H1 (cell line): ENCODE measurements at regions not wholly inside any gene's neighbourhood (a gene's known extent, or its start where the extent isn't known, plus 50 kb on each side); places are given as distances from the start of the nearest gene placed in this dataset.

Experiments
- CTCF ChIA-PET: fragments of 300-600 bp; sonication (Branson Sonifier 250); formaldehyde crosslinking; loops from one replicate; lab custom pipeline; 2021; ENCODE audit not compliant: partially characterized antibody; lab: Charles Lee
- POLR2A ChIA-PET: fragments of 300-600 bp; sonication (Branson Sonifier 250); formaldehyde crosslinking; loops from one replicate; lab custom pipeline; 2021; ENCODE audit warnings: inconsistent platforms; ENCODE audit not compliant: partially characterized antibody; lab: Charles Lee
- DNase-seq, 2 experiments: peaks; one replicate each; pipeline versions ENCODE4 v3.0.0 to v3.0.0-alpha.2; 2010 to 2022; ENCODE audit warnings: low spot score in 2 of 2, low read depth in 1 of 2, mixed read lengths in 1 of 2
- FAIRE-seq: peaks from 2 replicates; lab custom pipeline; 2011; peaks lifted over from hg19 to GRCh38; lab: Jason Lieb, UNC
- H2AFZ ChIP-seq: 2 replicates; pipeline ENCODE4 v1.8.1; 2012; ENCODE audit warnings: low read length, inconsistent platforms
- H2AK5ac ChIP-seq: 2 replicates; pipeline ENCODE4 v1.6.1; 2013; ENCODE audit warnings: low read depth, low read length
- H2BK120ac ChIP-seq: replicated peaks from 2 replicates; pipeline ENCODE3; 2013; ENCODE audit warnings: low read depth, low read length, inconsistent platforms
- H2BK12ac ChIP-seq: 2 replicates; pipeline ENCODE4 v1.6.1; 2013; ENCODE audit warnings: low read depth, low read length
- H2BK15ac ChIP-seq: 2 replicates; pipeline ENCODE4 v1.6.1; 2013; ENCODE audit warnings: low read length
- H2BK20ac ChIP-seq: 2 replicates; pipeline ENCODE4 v1.6.1; 2013; ENCODE audit warnings: low read length
- H2BK5ac ChIP-seq: 2 replicates; pipeline ENCODE4 v1.6.1; 2013; ENCODE audit warnings: low read depth, low read length
- H3K14ac ChIP-seq: 2 replicates; pipeline ENCODE4 v1.6.1; 2013; ENCODE audit warnings: inconsistent platforms; ENCODE audit not compliant: insufficient read length
- H3K18ac ChIP-seq: 2 replicates; pipeline ENCODE4 v1.6.1; 2013; ENCODE audit warnings: low read length; ENCODE audit errors: extremely low read depth
- H3K23ac ChIP-seq: 2 replicates; pipeline ENCODE4 v1.6.1; 2013; ENCODE audit warnings: inconsistent platforms; ENCODE audit not compliant: insufficient read length
- H3K23me2 ChIP-seq: 2 replicates; pipeline ENCODE4 v1.6.1; 2013; ENCODE audit warnings: low read depth, low read length
- H3K27ac ChIP-seq: 2 replicates; pipeline ENCODE4 v1.6.1; 2011; ENCODE audit warnings: low read depth, low read length, inconsistent platforms
- H3K27me3 ChIP-seq, 4 experiments: replicated peaks in 1 of 4; 1 replicate in 1 of 4; 2 replicates in 3 of 4; pipeline versions ENCODE4 v1.6.1 to v1.8.1; 2011 to 2013; ENCODE audit warnings: low read length in 3 of 4, mild to moderate bottlenecking in 3 of 4, inconsistent platforms in 2 of 4, mixed read lengths in 2 of 4, moderate library complexity in 1 of 4; ENCODE audit not compliant: control insufficient read depth in 3 of 4, insufficient read depth in 3 of 4; ENCODE audit errors: extremely low read depth in 1 of 4
- H3K36me3 ChIP-seq, 4 experiments: 2 replicates each; pipeline versions ENCODE4 v1.6.1 to v1.8.1; 2011 to 2013; ENCODE audit warnings: mild to moderate bottlenecking in 4 of 4, low read length in 3 of 4, moderate library complexity in 2 of 4, control low read depth in 1 of 4, inconsistent platforms in 1 of 4; ENCODE audit not compliant: insufficient read depth in 4 of 4, control insufficient read depth in 2 of 4
- H3K4ac ChIP-seq: replicated peaks from 2 replicates; pipeline ENCODE3; 2013; ENCODE audit warnings: low read length, low read depth, mixed read lengths, inconsistent platforms; ENCODE audit not compliant: insufficient read length
- H3K4me1 ChIP-seq, 4 experiments: replicated peaks in 1 of 4; 1 replicate in 1 of 4; 2 replicates in 3 of 4; pipeline versions ENCODE4 v1.6.1 to v1.8.1; 2011 to 2013; ENCODE audit warnings: low read length in 3 of 4, inconsistent platforms in 2 of 4, mixed read lengths in 1 of 4; ENCODE audit not compliant: insufficient read depth in 4 of 4, control insufficient read depth in 3 of 4
- H3K4me2 ChIP-seq, 2 experiments: 2 replicates each; pipeline versions ENCODE4 v1.6.1 to v1.8.1; 2011 to 2013; ENCODE audit warnings: low read depth in 2 of 2, low read length in 2 of 2, control low read depth in 1 of 2, inconsistent platforms in 1 of 2, mild to moderate bottlenecking in 1 of 2; ENCODE audit not compliant: insufficient read depth in 1 of 2
- H3K4me3 ChIP-seq, 4 experiments: fragments of 200-600, 300-600 bp in 1 of 4; sonication (generic), shearing (Covaris generic), sonication (Bioruptor Twin) in 1 of 4; 2 replicates each; pipeline versions ENCODE4 v1.5.1 to v1.8.1; 2011 to 2016; ENCODE audit warnings: low read length in 4 of 4, low read depth in 3 of 4, control low read depth in 2 of 4, inconsistent platforms in 2 of 4, mild to moderate bottlenecking in 2 of 4, mixed read lengths in 1 of 4, moderate library complexity in 1 of 4; ENCODE audit not compliant: insufficient read depth in 2 of 4; ENCODE audit errors: extremely low read depth in 1 of 4
- H3K56ac ChIP-seq: replicated peaks from 2 replicates; pipeline ENCODE3; 2013; ENCODE audit warnings: low read depth, mild to moderate bottlenecking, mixed read lengths, low read length, inconsistent platforms; ENCODE audit not compliant: insufficient read length
- H3K79me1 ChIP-seq: 2 replicates; pipeline ENCODE4 v1.6.1; 2013; ENCODE audit warnings: low read depth, low read length, control low read depth
- H3K79me2 ChIP-seq, 2 experiments: 2 replicates each; pipeline versions ENCODE4 v1.6.1 to v1.8.1; 2012 to 2013; ENCODE audit warnings: low read length in 2 of 2, mild to moderate bottlenecking in 2 of 2, inconsistent platforms in 1 of 2; ENCODE audit not compliant: insufficient read depth in 2 of 2, control insufficient read depth in 1 of 2
- H3K9ac ChIP-seq, 4 experiments: replicated peaks in 1 of 4; 1 replicate in 1 of 4; 2 replicates in 3 of 4; pipeline versions ENCODE4 v1.6.1 to v1.8.1; 2011 to 2013; ENCODE audit warnings: low read depth in 3 of 4, low read length in 3 of 4, control low read depth in 2 of 4, mild to moderate bottlenecking in 2 of 4, moderate library complexity in 2 of 4, inconsistent platforms in 1 of 4; ENCODE audit errors: extremely low read depth in 1 of 4
- H3K9me3 ChIP-seq, 2 experiments: 2 replicates each; pipeline versions ENCODE4 v1.6.1 to v1.8.1; 2012 to 2013; ENCODE audit warnings: mild to moderate bottlenecking in 2 of 2, moderate library complexity in 2 of 2, control low read depth in 1 of 2, inconsistent platforms in 1 of 2, low read depth in 1 of 2, low read length in 1 of 2, mixed read lengths in 1 of 2; ENCODE audit not compliant: insufficient read depth in 2 of 2
- H4K20me1 ChIP-seq, 2 experiments: replicated peaks in 1 of 2; 2 replicates each; pipeline versions ENCODE3 to v1.8.1; 2011 to 2013; ENCODE audit warnings: inconsistent platforms in 2 of 2, low read length in 2 of 2, mild to moderate bottlenecking in 1 of 2; ENCODE audit not compliant: insufficient read depth in 2 of 2, control insufficient read depth in 1 of 2
- H4K5ac ChIP-seq: 2 replicates; pipeline ENCODE4 v1.6.1; 2013; ENCODE audit warnings: low read length, low read depth, mixed read lengths, inconsistent platforms; ENCODE audit not compliant: insufficient read length
- H4K8ac ChIP-seq: 2 replicates; pipeline ENCODE4 v1.8.0; 2013; ENCODE audit warnings: mild to moderate bottlenecking, moderate library complexity, low read length, inconsistent platforms; ENCODE audit not compliant: insufficient read depth; ENCODE audit errors: extremely low read depth
- H4K91ac ChIP-seq: replicated peaks from 2 replicates; pipeline ENCODE3; 2013; ENCODE audit warnings: low read length, mixed read lengths, inconsistent platforms; ENCODE audit not compliant: insufficient read length
- ASH2L ChIP-seq: fragments of 200-600, 300-600 bp; sonication (generic); IDR thresholded peaks from one replicate; pipeline ENCODE4 v1.7.1; 2017; ENCODE audit warnings: low read length
- BRCA1 ChIP-seq: IDR thresholded peaks from 2 replicates; pipeline ENCODE4 v1.6.1; 2012; ENCODE audit warnings: low read depth, low read length, improper control_type of control experiment
- CBX8 ChIP-seq: fragments of 300-800, 300-1000 bp; sonication (generic); IDR thresholded peaks from 2 replicates; pipeline ENCODE4 v1.7.1; 2016; ENCODE audit warnings: low read depth, low read length, borderline replicate concordance
- CTBP2 ChIP-seq: IDR thresholded peaks from 2 replicates; pipeline ENCODE4 v1.7.0; 2011; ENCODE audit warnings: borderline replicate concordance, mild to moderate bottlenecking, moderate library complexity, mixed read lengths, low read length; ENCODE audit not compliant: insufficient read depth, insufficient read length
- EGR1 ChIP-seq: IDR thresholded peaks from 2 replicates; pipeline ENCODE4 v1.6.1; 2011; ENCODE audit warnings: low read depth, low read length, borderline replicate concordance
- EZH2 ChIP-seq: fragments of 200-600 bp; sonication (generic); IDR thresholded peaks from 2 replicates; pipeline ENCODE4 v1.7.1; 2012; ENCODE audit warnings: low read depth, mild to moderate bottlenecking, moderate library complexity, low read length, inconsistent platforms; ENCODE audit not compliant: severe bottlenecking
- GABPA ChIP-seq: IDR thresholded peaks from 2 replicates; pipeline ENCODE4 v1.6.1; 2011; ENCODE audit warnings: mild to moderate bottlenecking, low read length, moderate library complexity, borderline replicate concordance; ENCODE audit not compliant: insufficient read depth
- KDM5A ChIP-seq: fragments of 200-600 bp; IDR thresholded peaks from 2 replicates; pipeline ENCODE4 v1.7.1; 2012; ENCODE audit warnings: mild to moderate bottlenecking, low read length, inconsistent platforms, mixed read lengths
- POLR2AphosphoS5 ChIP-seq: IDR thresholded peaks from 2 replicates; pipeline ENCODE4 v1.6.1; 2011; ENCODE audit warnings: low read depth, low read length
- SAP30 ChIP-seq: fragments of 300-600 bp; sonication (generic); IDR thresholded peaks from 2 replicates; pipeline ENCODE4 v1.7.1; 2012; ENCODE audit warnings: low read length, moderate library complexity, mild to moderate bottlenecking, inconsistent platforms; ENCODE audit not compliant: insufficient read depth, insufficient replicate concordance
- SP4 ChIP-seq: IDR thresholded peaks from 2 replicates; pipeline ENCODE4 v1.6.1; 2012; ENCODE audit warnings: low read length, inconsistent platforms
- TCF12 ChIP-seq: IDR thresholded peaks from 2 replicates; pipeline ENCODE4 v1.6.1; 2011; ENCODE audit warnings: low read depth, mild to moderate bottlenecking, low read length
- YY1 ChIP-seq: IDR thresholded peaks from 2 replicates; pipeline ENCODE4 v1.6.1; 2011; ENCODE audit warnings: low read depth, mild to moderate bottlenecking, low read length
- WGBS, 2 experiments: shearing (Covaris generic) in 1 of 2; methylation state at CpG; one replicate each; pipeline versions ENCODE4 v1.1.6 to v1.1.7; 2013 to 2015; ENCODE audit warnings: low lambda C conversion rate in 2 of 2, mixed read lengths in 2 of 2, inconsistent platforms in 1 of 2, low coverage in 1 of 2, missing lambda C conversion rate in 1 of 2; ENCODE audit not compliant: insufficient replicate concordance in 2 of 2, insufficient coverage in 1 of 2, insufficient read length in 1 of 2; ENCODE audit errors: extremely low coverage in 1 of 2, missing lambda C conversion rate in 1 of 2; 5-methylcytosine and 5-hydroxymethylcytosine counted together
- TF ChIP-seq, protein P1 (sequence below): IDR thresholded peaks from 2 replicates; pipeline ENCODE4 v1.6.1; 2012; ENCODE audit warnings: low read length, inconsistent platforms

- Histone ChIP-seq H3K9me3 (no peaks in the 10 kb centered on the region), H3K4me2 (no peak overlapping the region), H2BK20ac (no peak overlapping the region), H3K9ac (no peak overlapping the region), H4K8ac (no peak overlapping the region), H3K4me1 (peaks cover 0 to 5% (median 3%) of the 10 kb centered on the region in 4 experiments; a peak in 4 of 7 replicates), H2BK15ac (no peak overlapping the region), H3K27me3 (no peaks in the 10 kb centered on the region), H3K23ac (no peak overlapping the region), H3K4me3 (no peak overlapping the region), H4K91ac (no peak overlapping the region), H4K5ac (no peak overlapping the region), H4K20me1 (no peaks in the 10 kb centered on the region), H3K18ac (no peak overlapping the region), H2BK120ac (no peak overlapping the region), H3K56ac (no peak overlapping the region), H3K4ac (no peak overlapping the region), H2AK5ac (no peak overlapping the region), H3K36me3 (no peaks in the 10 kb centered on the region), H2AFZ (no peak overlapping the region), H2BK5ac (no peak overlapping the region), H3K14ac (no peak overlapping the region), H3K79me2 (no peaks in the 10 kb centered on the region), H3K27ac (no peak overlapping the region), H3K79me1 (no peaks in the 10 kb centered on the region), H3K23me2 (no peaks in the 10 kb centered on the region), H2BK12ac (no peak overlapping the region)
- FAIRE-seq (no peak), DNase-seq (no peak)
- CTCF ChIA-PET: interaction anchor here (0.9 kb wide), 1 partner anchor 52 kb away, joined by 6 read pairs; no protein-coding TSS in a partner anchor
- POLR2A ChIA-PET: no interaction called here
- WGBS, 2 experiments: 89% methylated on average over 1 of the region's 1 CpG; no CpG with 5 or more reads in 1 of the 2 experiments
- no peak for TF ChIP-seq CTBP2
- TF ChIP-seq, protein P1, sequence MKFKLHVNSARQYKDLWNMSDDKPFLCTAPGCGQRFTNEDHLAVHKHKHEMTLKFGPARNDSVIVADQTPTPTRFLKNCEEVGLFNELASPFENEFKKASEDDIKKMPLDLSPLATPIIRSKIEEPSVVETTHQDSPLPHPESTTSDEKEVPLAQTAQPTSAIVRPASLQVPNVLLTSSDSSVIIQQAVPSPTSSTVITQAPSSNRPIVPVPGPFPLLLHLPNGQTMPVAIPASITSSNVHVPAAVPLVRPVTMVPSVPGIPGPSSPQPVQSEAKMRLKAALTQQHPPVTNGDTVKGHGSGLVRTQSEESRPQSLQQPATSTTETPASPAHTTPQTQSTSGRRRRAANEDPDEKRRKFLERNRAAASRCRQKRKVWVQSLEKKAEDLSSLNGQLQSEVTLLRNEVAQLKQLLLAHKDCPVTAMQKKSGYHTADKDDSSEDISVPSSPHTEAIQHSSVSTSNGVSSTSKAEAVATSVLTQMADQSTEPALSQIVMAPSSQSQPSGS: no peak
- TF ChIP-seq EGR1: no peak
- no peak for TF ChIP-seq YY1
- TF ChIP-seq GABPA: no peak
- TF ChIP-seq KDM5A: no peak
- TF ChIP-seq ASH2L: no peak
- no peak for TF ChIP-seq TCF12
- TF ChIP-seq EZH2: no peak
- no peak for TF ChIP-seq CBX8
- no peak for TF ChIP-seq BRCA1
- TF ChIP-seq SAP30: no peak
- no peak for TF ChIP-seq SP4
- no peak for TF ChIP-seq POLR2AphosphoS5
These were observed 302.6 kb upstream of the DDI1 start for GRCh38 chr11:103733889-103734288.
